ENCODE measurements at regions not wholly inside any gene's neighbourhood (a gene's known extent, or its start where the extent isn't known, plus 50 kb on each side); places are given as distances from the start of the nearest gene placed in this dataset.

GRCh38 chr2:196249171-196249570 is 77.8 kb upstream of the STK17B start:
- no peak for DNase-seq (ENCODE audit: low read depth)

- DNase-seq (ENCODE audit: low read depth) = no peak
These were observed 78.5 kb upstream of the STK17B start for GRCh38 chr2:196249860-196250259.

- no peak for DNase-seq (ENCODE audit: low read depth)
These were observed 79.8 kb upstream of the STK17B start for GRCh38 chr2:196251132-196251531.

GRCh38 chr2:196252408-196253115 is 81.2 kb upstream of the STK17B start:
- DNase-seq (ENCODE audit: low read depth) = peak; percentile 84

- no peak for DNase-seq (ENCODE audit: low read depth)
These were observed 81.7 kb upstream of the STK17B start for GRCh38 chr2:196253116-196253480.

- DNase-seq (ENCODE audit: low read depth) = no peak
These were observed 85.2 kb upstream of the STK17B start for GRCh38 chr2:196256585-196256984.

- DNase-seq (ENCODE audit: low read depth) = no peak
These were observed 85.7 kb upstream of the STK17B start for GRCh38 chr2:196257086-196257485.

- DNase-seq (ENCODE audit: low read depth) = no peak
These were observed 87.0 kb upstream of the STK17B start for GRCh38 chr2:196258407-196258806.

GRCh38 chr2:196259507-196260481 is 88.4 kb upstream of the STK17B start:
- DNase-seq (ENCODE audit: low read depth) = peak; percentile 100

- DNase-seq (ENCODE audit: low read depth) = no peak
These were observed 89.2 kb upstream of the STK17B start for GRCh38 chr2:196260546-196260945.

GRCh38 chr2:196262606-196263005 is 91.2 kb upstream of the STK17B start:
- DNase-seq (ENCODE audit: low read depth) = no peak

- peak; percentile 83 for DNase-seq (ENCODE audit: low read depth)
These were observed 91.9 kb upstream of the STK17B start for GRCh38 chr2:196263181-196263747.

GRCh38 chr2:196266351-196266750 is 95.0 kb upstream of the STK17B start:
- no peak for DNase-seq (ENCODE audit: low read depth)

- DNase-seq (ENCODE audit: low read depth) = peak; percentile 60
These were observed 95.5 kb upstream of the STK17B start for GRCh38 chr2:196266855-196267254.

GRCh38 chr2:196268025-196268424 is 96.6 kb upstream of the STK17B start:
- peak; percentile 72 for DNase-seq (ENCODE audit: low read depth)

GRCh38 chr2:196268538-196269338 is 97.4 kb upstream of the STK17B start:
- peak; percentile 68 for DNase-seq (ENCODE audit: low read depth)

GRCh38 chr2:196271795-196272194 is 100.4 kb upstream of the STK17B start:
- no peak for DNase-seq (ENCODE audit: low read depth)

GRCh38 chr2:196274387-196274809 is 103.0 kb upstream of the STK17B start:
- peak; percentile 67 for DNase-seq (ENCODE audit: low read depth)

GRCh38 chr2:196275646-196276352 is 104.4 kb upstream of the STK17B start:
- DNase-seq (ENCODE audit: low read depth) = peak; percentile 53

- no peak for DNase-seq (ENCODE audit: low read depth)
These were observed 105.0 kb upstream of the STK17B start for GRCh38 chr2:196276421-196276820.

GRCh38 chr2:196277002-196277401 is 105.6 kb upstream of the STK17B start:
- DNase-seq (ENCODE audit: low read depth) = peak; percentile 51
